ENCODE measurements at regions not wholly inside any gene's neighbourhood (a gene's known extent, or its start where the extent isn't known, plus 50 kb on each side); places are given as distances from the start of the nearest gene placed in this dataset.

GRCh38 chr2:12114816-12115215 lies 368.4 kb downstream of the LPIN1 start:
- H3K9me3 ChIP-seq (ENCODE audit: control insufficient read depth in 4 of 4, insufficient read depth in 3 of 4, low read length in 3 of 4) = no peaks in the 10 kb centered on the region
- ATAC-seq (ENCODE audit: insufficient read depth, low FRiP score) = no peak
- H3K4me3 ChIP-seq = no peak overlapping the region
- H3K36me3 ChIP-seq (ENCODE audit: control insufficient read depth in 4 of 4, insufficient read depth in 4 of 4, low read length in 4 of 4) = no peaks in the 10 kb centered on the region
- peaks cover 0 to 4% (median 0%) of the 10 kb centered on the region in 3 donors for H3K27me3 ChIP-seq (ENCODE audit: control insufficient read depth in 3 of 3, insufficient read depth in 3 of 3, low read length in 2 of 3)
- no peak for TF ChIP-seq CTCF (IDR thresholded peaks at IDR 0.05; ENCODE audit: control extremely low read depth, extremely low read depth)
- no peak overlapping the region for H3K9ac ChIP-seq (ENCODE audit: insufficient read depth in 1 of 2, low read length in 2 of 2)
- WGBS, 2 donors = 0 to 35% methylated on average over 1 of the region's 1 CpG
- H3K27ac ChIP-seq (ENCODE audit: low read depth in 1 of 2, low read length in 1 of 2) = no peak overlapping the region
- H3K4me1 ChIP-seq (ENCODE audit: control insufficient read depth in 5 of 5, insufficient read depth in 5 of 5, low read length in 5 of 5) = peaks cover 0 to 5% (median 0%) of the 10 kb centered on the region in 5 donors
- no peak for DNase-seq

GRCh38 chr2:12116228-12116750 lies 369.9 kb downstream of the LPIN1 start:
- H3K27me3 ChIP-seq (ENCODE audit: control insufficient read depth in 3 of 3, insufficient read depth in 3 of 3, low read length in 2 of 3) = peaks cover 0 to 4% (median 0%) of the 10 kb centered on the region in 3 donors
- H3K36me3 ChIP-seq (ENCODE audit: control insufficient read depth in 4 of 4, insufficient read depth in 4 of 4, low read length in 4 of 4) = no peaks in the 10 kb centered on the region
- 90 to 91% methylated on average over 7 of the region's 7 CpGs for WGBS, 2 donors
- ATAC-seq (ENCODE audit: insufficient read depth, low FRiP score) (no peak), DNase-seq (no peak)
- H3K9me3 ChIP-seq (ENCODE audit: control insufficient read depth in 4 of 4, insufficient read depth in 3 of 4, low read length in 3 of 4) = peaks cover 0 to 2% (median 0%) of the 10 kb centered on the region in 4 donors
- no peak for TF ChIP-seq CTCF (IDR thresholded peaks at IDR 0.05; ENCODE audit: control extremely low read depth, extremely low read depth)
- H3K4me3 ChIP-seq = no peak overlapping the region
- H3K27ac ChIP-seq (ENCODE audit: low read depth in 1 of 2, low read length in 1 of 2) = no peak overlapping the region
- no peak overlapping the region for H3K9ac ChIP-seq (ENCODE audit: insufficient read depth in 1 of 2, low read length in 2 of 2)
- H3K4me1 ChIP-seq (ENCODE audit: control insufficient read depth in 5 of 5, insufficient read depth in 5 of 5, low read length in 5 of 5) = peaks cover 0 to 3% (median 0%) of the 10 kb centered on the region in 5 donors

- Histone ChIP-seq H3K4me3 (no peak overlapping the region), H3K4me1 (ENCODE audit: control insufficient read depth in 5 of 5, insufficient read depth in 5 of 5, low read length in 5 of 5) (peaks cover 0 to 3% (median 0%) of the 10 kb centered on the region in 5 donors), H3K27ac (ENCODE audit: low read depth in 1 of 2, low read length in 1 of 2) (no peak overlapping the region), H3K9me3 (ENCODE audit: control insufficient read depth in 4 of 4, insufficient read depth in 3 of 4, low read length in 3 of 4) (peaks cover 0 to 3% (median 0%) of the 10 kb centered on the region in 4 donors), H3K27me3 (ENCODE audit: control insufficient read depth in 3 of 3, insufficient read depth in 3 of 3, low read length in 2 of 3) (peaks cover 0 to 4% (median 0%) of the 10 kb centered on the region in 3 donors), H3K9ac (ENCODE audit: insufficient read depth in 1 of 2, low read length in 2 of 2) (no peak overlapping the region), H3K36me3 (ENCODE audit: control insufficient read depth in 4 of 4, insufficient read depth in 4 of 4, low read length in 4 of 4) (no peaks in the 10 kb centered on the region)
- no peak for DNase-seq
- TF ChIP-seq CTCF (IDR thresholded peaks at IDR 0.05; ENCODE audit: control extremely low read depth, extremely low read depth) = no peak
- no peak for ATAC-seq (ENCODE audit: insufficient read depth, low FRiP score)
Measured at GRCh38 chr2:12119841-12120240, 373.4 kb downstream of the LPIN1 start.

Measured in lung (tissue), 11 donors.